ENCODE measurements at regions not wholly inside any gene's neighbourhood (a gene's known extent, or its start where the extent isn't known, plus 50 kb on each side); places are given as distances from the start of the nearest gene placed in this dataset.

DNA sequence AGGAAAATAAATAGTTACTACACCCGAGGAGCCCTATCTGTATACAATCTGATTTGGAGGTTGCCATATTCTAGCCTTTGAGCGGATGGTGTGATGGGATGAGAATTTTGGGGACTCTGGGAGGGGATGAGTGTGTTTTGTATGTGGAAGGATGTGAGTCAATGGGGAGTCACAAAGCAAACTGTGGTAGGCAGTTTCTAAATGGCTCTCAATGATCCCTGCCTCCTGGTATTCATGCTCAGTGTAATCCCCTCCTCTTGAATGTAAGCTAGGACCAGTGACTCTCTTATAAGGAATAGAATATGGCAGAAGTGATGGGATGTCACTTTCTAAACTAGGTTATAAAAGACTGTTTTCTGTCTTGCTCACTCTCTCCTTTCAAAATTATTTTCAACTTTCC lies 205.7 kb upstream of the RIOK2 start:
- no peak overlapping the region for H3K27ac Mint-ChIP-seq (ENCODE audit: unreplicated experiment)
- H3K36me3 Mint-ChIP-seq (ENCODE audit: unreplicated experiment) = no peaks in the 10 kb centered on the region
- no peak overlapping the region for H3K4me3 Mint-ChIP-seq (ENCODE audit: unreplicated experiment)
- H3K27me3 Mint-ChIP-seq (ENCODE audit: unreplicated experiment) = no peaks in the 10 kb centered on the region
- TF ChIP-seq, protein P1, sequence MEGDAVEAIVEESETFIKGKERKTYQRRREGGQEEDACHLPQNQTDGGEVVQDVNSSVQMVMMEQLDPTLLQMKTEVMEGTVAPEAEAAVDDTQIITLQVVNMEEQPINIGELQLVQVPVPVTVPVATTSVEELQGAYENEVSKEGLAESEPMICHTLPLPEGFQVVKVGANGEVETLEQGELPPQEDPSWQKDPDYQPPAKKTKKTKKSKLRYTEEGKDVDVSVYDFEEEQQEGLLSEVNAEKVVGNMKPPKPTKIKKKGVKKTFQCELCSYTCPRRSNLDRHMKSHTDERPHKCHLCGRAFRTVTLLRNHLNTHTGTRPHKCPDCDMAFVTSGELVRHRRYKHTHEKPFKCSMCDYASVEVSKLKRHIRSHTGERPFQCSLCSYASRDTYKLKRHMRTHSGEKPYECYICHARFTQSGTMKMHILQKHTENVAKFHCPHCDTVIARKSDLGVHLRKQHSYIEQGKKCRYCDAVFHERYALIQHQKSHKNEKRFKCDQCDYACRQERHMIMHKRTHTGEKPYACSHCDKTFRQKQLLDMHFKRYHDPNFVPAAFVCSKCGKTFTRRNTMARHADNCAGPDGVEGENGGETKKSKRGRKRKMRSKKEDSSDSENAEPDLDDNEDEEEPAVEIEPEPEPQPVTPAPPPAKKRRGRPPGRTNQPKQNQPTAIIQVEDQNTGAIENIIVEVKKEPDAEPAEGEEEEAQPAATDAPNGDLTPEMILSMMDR (IDR thresholded peaks at IDR 0.05) = no peak
- H3K4me1 Mint-ChIP-seq (ENCODE audit: unreplicated experiment) = peaks cover 7% of the 10 kb centered on the region
- DNase-seq (ENCODE audit: extremely low spot score, unreplicated experiment) = no peak
- no peaks in the 10 kb centered on the region for H3K9me3 Mint-ChIP-seq (ENCODE audit: unreplicated experiment)

DNA sequence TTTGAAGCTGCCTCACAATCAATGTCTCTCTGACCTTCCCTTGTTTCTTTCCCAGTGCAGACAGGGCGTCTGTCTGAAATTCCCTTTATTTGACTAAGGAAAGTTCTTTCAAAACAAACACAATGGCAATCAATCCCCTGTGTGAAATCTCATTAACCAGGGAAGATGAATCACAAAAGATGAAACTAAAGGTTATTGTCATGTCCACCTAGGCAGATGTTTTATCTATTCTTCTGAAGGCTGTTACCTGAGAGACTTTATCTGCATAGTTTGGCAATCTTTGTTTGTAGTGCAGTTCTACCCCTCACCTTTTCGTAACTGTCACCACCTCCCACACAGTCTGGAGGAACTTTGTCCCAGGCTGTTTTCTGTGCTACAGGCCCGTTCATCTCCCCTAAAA lies 217.5 kb upstream of the RIOK2 start:
- H3K4me3 Mint-ChIP-seq (ENCODE audit: unreplicated experiment) = no peak overlapping the region
- H3K36me3 Mint-ChIP-seq (ENCODE audit: unreplicated experiment) = no peaks in the 10 kb centered on the region
- peaks cover 10% of the 10 kb centered on the region for H3K27me3 Mint-ChIP-seq (ENCODE audit: unreplicated experiment)
- no peak for DNase-seq (ENCODE audit: extremely low spot score, unreplicated experiment)
- H3K4me1 Mint-ChIP-seq (ENCODE audit: unreplicated experiment) = no peaks in the 10 kb centered on the region
- H3K27ac Mint-ChIP-seq (ENCODE audit: unreplicated experiment) = no peak overlapping the region
- TF ChIP-seq, protein P1 (IDR thresholded peaks at IDR 0.05) = no peak
- peaks cover 4% of the 10 kb centered on the region for H3K9me3 Mint-ChIP-seq (ENCODE audit: unreplicated experiment)

DNA sequence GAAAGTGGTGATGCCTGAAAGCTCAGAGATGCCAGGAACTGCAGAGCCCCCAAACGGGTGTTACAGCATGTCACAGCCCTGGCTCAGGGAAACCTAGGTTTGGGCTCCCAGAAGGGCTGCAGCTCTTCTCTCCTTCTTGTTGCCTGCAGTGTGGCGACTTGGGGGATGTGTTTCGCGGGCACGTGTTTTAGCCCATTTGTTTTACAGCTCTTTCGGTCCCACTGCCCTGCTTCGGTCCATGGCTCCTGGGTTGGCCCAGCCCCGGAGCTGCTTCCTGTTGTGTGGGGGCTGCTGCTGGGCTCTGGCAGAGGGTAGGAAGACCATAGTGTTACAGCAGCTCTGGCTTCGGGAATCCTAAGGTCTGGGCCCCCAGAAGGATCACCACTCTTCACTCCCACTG lies 222.9 kb upstream of the RIOK2 start:
- no peaks in the 10 kb centered on the region for H3K9me3 Mint-ChIP-seq (ENCODE audit: unreplicated experiment)
- DNase-seq (ENCODE audit: extremely low spot score, unreplicated experiment) = no peak
- TF ChIP-seq, protein P1 (IDR thresholded peaks at IDR 0.05) = no peak

DNA sequence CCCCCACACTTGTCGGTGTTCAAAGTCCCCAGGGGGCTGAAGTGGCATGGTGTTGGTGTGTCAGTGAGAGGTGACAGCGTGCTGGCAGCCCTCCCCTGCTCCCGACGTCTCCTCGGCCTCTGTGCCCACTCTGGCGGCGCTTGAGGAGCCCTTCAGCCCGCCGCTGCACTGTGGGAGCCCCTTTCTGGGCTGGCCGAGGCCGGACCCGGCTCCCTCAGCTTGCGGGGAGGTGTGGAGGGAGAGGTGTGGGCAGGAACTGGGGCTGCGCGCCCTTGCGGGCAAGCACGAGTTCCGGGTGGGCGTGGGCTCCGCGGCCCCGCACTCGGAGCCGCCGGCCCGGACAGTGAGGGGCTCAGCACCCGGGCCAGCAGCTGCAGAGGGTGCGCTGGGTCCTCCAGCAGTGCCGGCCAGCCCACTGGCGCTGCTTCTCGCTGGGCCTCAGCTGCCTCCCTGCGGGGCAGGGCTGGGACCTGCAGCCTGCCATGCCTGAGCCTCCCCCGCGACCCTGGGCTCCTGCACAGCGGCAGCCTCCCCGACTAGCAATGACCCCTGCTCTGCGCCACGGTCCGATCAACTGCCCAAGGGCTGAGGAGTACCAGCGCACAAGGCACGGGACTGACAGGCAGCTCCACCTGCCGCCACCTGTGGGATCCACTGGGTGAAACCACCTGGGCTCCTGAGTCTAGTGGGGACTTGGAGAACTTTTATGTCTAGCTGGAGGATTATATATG lies 224.1 kb upstream of the RIOK2 start:
- no peak overlapping the region for H3K27ac Mint-ChIP-seq (ENCODE audit: unreplicated experiment)
- no peaks in the 10 kb centered on the region for H3K36me3 Mint-ChIP-seq (ENCODE audit: unreplicated experiment)
- H3K4me1 Mint-ChIP-seq (ENCODE audit: unreplicated experiment) = no peaks in the 10 kb centered on the region
- H3K4me3 Mint-ChIP-seq (ENCODE audit: unreplicated experiment) = no peak overlapping the region
- peaks cover 18% of the 10 kb centered on the region for H3K27me3 Mint-ChIP-seq (ENCODE audit: unreplicated experiment)
- TF ChIP-seq, protein P1 (IDR thresholded peaks at IDR 0.05) = no peak
- no peaks in the 10 kb centered on the region for H3K9me3 Mint-ChIP-seq (ENCODE audit: unreplicated experiment)
- DNase-seq (ENCODE audit: extremely low spot score, unreplicated experiment) = no peak

More for the DNA sequence above, 222.9 kb upstream of the RIOK2 start:
- H3K27me3 Mint-ChIP-seq (ENCODE audit: unreplicated experiment) = peaks cover 13% of the 10 kb centered on the region
- no peaks in the 10 kb centered on the region for H3K4me1 Mint-ChIP-seq (ENCODE audit: unreplicated experiment)
- H3K4me3 Mint-ChIP-seq (ENCODE audit: unreplicated experiment) = no peak overlapping the region
- no peaks in the 10 kb centered on the region for H3K36me3 Mint-ChIP-seq (ENCODE audit: unreplicated experiment)
- no peak overlapping the region for H3K27ac Mint-ChIP-seq (ENCODE audit: unreplicated experiment)

DNA sequence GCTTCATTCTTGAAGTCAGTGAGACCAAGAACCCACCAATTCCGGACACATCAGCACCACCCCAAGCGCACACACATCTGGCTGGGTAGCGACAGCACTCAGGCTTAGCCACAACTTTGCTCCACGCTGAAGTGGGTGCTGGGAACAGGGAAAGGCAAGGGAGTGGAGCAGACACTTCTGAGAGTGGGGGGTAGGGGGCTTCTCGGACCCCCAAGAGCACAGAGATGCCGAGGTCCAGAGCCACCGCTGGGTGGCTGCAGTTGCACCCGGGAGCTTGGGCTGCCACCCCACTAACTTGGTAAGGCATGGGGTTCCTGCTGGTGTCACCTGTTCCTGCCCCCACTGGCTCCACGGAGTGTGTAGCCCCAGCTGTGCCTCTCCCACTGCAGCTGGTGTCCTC lies 225.3 kb upstream of the RIOK2 start:
- no peaks in the 10 kb centered on the region for H3K4me1 Mint-ChIP-seq (ENCODE audit: unreplicated experiment)
- H3K27ac Mint-ChIP-seq (ENCODE audit: unreplicated experiment) = no peak overlapping the region
- no peaks in the 10 kb centered on the region for H3K36me3 Mint-ChIP-seq (ENCODE audit: unreplicated experiment)
- DNase-seq (ENCODE audit: extremely low spot score, unreplicated experiment) = no peak
- no peak overlapping the region for H3K4me3 Mint-ChIP-seq (ENCODE audit: unreplicated experiment)
- peaks cover 11% of the 10 kb centered on the region for H3K27me3 Mint-ChIP-seq (ENCODE audit: unreplicated experiment)
- TF ChIP-seq, protein P1 (IDR thresholded peaks at IDR 0.05) = no peak
- no peaks in the 10 kb centered on the region for H3K9me3 Mint-ChIP-seq (ENCODE audit: unreplicated experiment)

All from osteocyte (in vitro differentiated cells).